ENCODE measurements at regions not wholly inside any gene's neighbourhood (a gene's known extent, or its start where the extent isn't known, plus 50 kb on each side); places are given as distances from the start of the nearest gene placed in this dataset.
A peak's percentile ranks its signal among the peaks of the same experiment; 100 is the strongest.

GRCh38 chr20:24317224-24317623, 152.2 kb upstream of the SYNDIG1 start:
- H3K9me3 Mint-ChIP-seq: no peaks in the 10 kb centered on the region
- no peaks in the 10 kb centered on the region for H3K27me3 Mint-ChIP-seq
- ChIA-PET POLR2A (no interaction called here), CTCF (no interaction called here)
- no peak overlapping the region for H3K4me3 Mint-ChIP-seq
- no peaks in the 10 kb centered on the region for H3K4me1 Mint-ChIP-seq (ENCODE audit: low read depth)
- no peak for DNase-seq
- H3K27ac Mint-ChIP-seq: no peak overlapping the region
- intact Hi-C loops (cut with micrococcal nuclease): no loop called here
- no peaks in the 10 kb centered on the region for H3K36me3 Mint-ChIP-seq

GRCh38 chr20:24316731-24317130, 152.7 kb upstream of the SYNDIG1 start:
- no peaks in the 10 kb centered on the region for H3K27me3 Mint-ChIP-seq
- ChIA-PET CTCF (no interaction called here), POLR2A (no interaction called here)
- no peak for DNase-seq
- H3K4me1 Mint-ChIP-seq (ENCODE audit: low read depth): no peaks in the 10 kb centered on the region
- no peak overlapping the region for H3K4me3 Mint-ChIP-seq
- no peaks in the 10 kb centered on the region for H3K36me3 Mint-ChIP-seq
- H3K9me3 Mint-ChIP-seq: no peaks in the 10 kb centered on the region
- H3K27ac Mint-ChIP-seq: no peak overlapping the region
- intact Hi-C loops (cut with micrococcal nuclease): no loop called here

GRCh38 chr20:24314053-24314452, 155.4 kb upstream of the SYNDIG1 start:
- H3K27me3 Mint-ChIP-seq: no peaks in the 10 kb centered on the region
- no peak overlapping the region for H3K4me3 Mint-ChIP-seq
- H3K9me3 Mint-ChIP-seq: no peaks in the 10 kb centered on the region
- no peaks in the 10 kb centered on the region for H3K36me3 Mint-ChIP-seq
- H3K4me1 Mint-ChIP-seq (ENCODE audit: low read depth): no peaks in the 10 kb centered on the region
- no peak for DNase-seq
- ChIA-PET CTCF (no interaction called here), POLR2A (no interaction called here)
- intact Hi-C loops (cut with micrococcal nuclease): no loop called here
- H3K27ac Mint-ChIP-seq: no peak overlapping the region

GRCh38 chr20:24309596-24309995, 159.8 kb upstream of the SYNDIG1 start:
- H3K4me1 Mint-ChIP-seq (ENCODE audit: low read depth): no peaks in the 10 kb centered on the region
- no peaks in the 10 kb centered on the region for H3K9me3 Mint-ChIP-seq
- ChIA-PET POLR2A (no interaction called here), CTCF (interaction anchor here (0.7 kb wide), 1 partner anchor 151 kb away, joined by 3 read pairs; no protein-coding TSS in a partner anchor)
- H3K4me3 Mint-ChIP-seq: no peak overlapping the region
- no peak for DNase-seq
- intact Hi-C loops (cut with micrococcal nuclease): no loop called here
- H3K27ac Mint-ChIP-seq: no peak overlapping the region
- no peaks in the 10 kb centered on the region for H3K36me3 Mint-ChIP-seq
- no peaks in the 10 kb centered on the region for H3K27me3 Mint-ChIP-seq

- DNase-seq: no peak
- peaks cover 8% of the 10 kb centered on the region for H3K27me3 Mint-ChIP-seq
- ChIA-PET CTCF (interaction anchor here (0.6 kb wide), 1 partner anchor 48 kb away, joined by 4 read pairs; no protein-coding TSS in a partner anchor), POLR2A (no interaction called here)
- H3K27ac Mint-ChIP-seq: no peak overlapping the region
- H3K4me3 Mint-ChIP-seq: no peak overlapping the region
- H3K36me3 Mint-ChIP-seq: no peaks in the 10 kb centered on the region
- H3K4me1 Mint-ChIP-seq (ENCODE audit: low read depth): no peaks in the 10 kb centered on the region
- intact Hi-C loops (cut with micrococcal nuclease): no loop called here
- no peaks in the 10 kb centered on the region for H3K9me3 Mint-ChIP-seq
These were observed 164.1 kb upstream of the SYNDIG1 start for GRCh38 chr20:24305371-24305770.

- Mint-ChIP-seq H3K27me3 (peaks cover 8% of the 10 kb centered on the region), H3K27ac (no peak overlapping the region), H3K4me1 (ENCODE audit: low read depth) (no peaks in the 10 kb centered on the region), H3K9me3 (no peaks in the 10 kb centered on the region), H3K36me3 (no peaks in the 10 kb centered on the region), H3K4me3 (no peak overlapping the region)
- no peak for DNase-seq
- ChIA-PET CTCF (no interaction called here), POLR2A (no interaction called here)
- intact Hi-C loops (cut with micrococcal nuclease): no loop called here
These were observed 165.1 kb upstream of the SYNDIG1 start for GRCh38 chr20:24304291-24304690.

- H3K4me3 Mint-ChIP-seq: no peak overlapping the region
- CTCF ChIA-PET: no interaction called here
These were observed 165.8 kb upstream of the SYNDIG1 start for GRCh38 chr20:24303393-24304170.

GRCh38 chr20:24297993-24298392, 171.4 kb upstream of the SYNDIG1 start:
- DNase-seq: no peak
- Mint-ChIP-seq H3K27ac (no peak overlapping the region), H3K4me3 (no peak overlapping the region), H3K4me1 (ENCODE audit: low read depth) (no peaks in the 10 kb centered on the region), H3K27me3 (peaks cover 10% of the 10 kb centered on the region), H3K9me3 (no peaks in the 10 kb centered on the region), H3K36me3 (no peaks in the 10 kb centered on the region)
- ChIA-PET CTCF (no interaction called here), POLR2A (no interaction called here)
- intact Hi-C loops (cut with micrococcal nuclease): no loop called here

More at GRCh38 chr20:24303393-24304170, 165.8 kb upstream of the SYNDIG1 start:
- Mint-ChIP-seq H3K27me3 (peaks cover 8% of the 10 kb centered on the region), H3K9me3 (no peaks in the 10 kb centered on the region), H3K36me3 (no peaks in the 10 kb centered on the region), H3K4me1 (ENCODE audit: low read depth) (no peaks in the 10 kb centered on the region), H3K27ac (no peak overlapping the region)
- POLR2A ChIA-PET: no interaction called here
- intact Hi-C loops (cut with micrococcal nuclease): no loop called here
- DNase-seq: no peak

GRCh38 chr20:24296477-24297261, 172.8 kb upstream of the SYNDIG1 start:
- no peaks in the 10 kb centered on the region for H3K4me1 Mint-ChIP-seq (ENCODE audit: low read depth)
- H3K27me3 Mint-ChIP-seq: peaks cover 4% of the 10 kb centered on the region
- no peak for DNase-seq
- CTCF ChIA-PET: no interaction called here
- POLR2A ChIA-PET: no interaction called here
- H3K9me3 Mint-ChIP-seq: no peaks in the 10 kb centered on the region
- no peak overlapping the region for H3K4me3 Mint-ChIP-seq
- intact Hi-C loops (cut with micrococcal nuclease): no loop called here
- H3K27ac Mint-ChIP-seq: no peak overlapping the region
- H3K36me3 Mint-ChIP-seq: no peaks in the 10 kb centered on the region

GRCh38 chr20:24291014-24291413, 178.4 kb upstream of the SYNDIG1 start:
- peaks cover 8% of the 10 kb centered on the region for H3K4me1 Mint-ChIP-seq (ENCODE audit: low read depth)
- ChIA-PET CTCF (no interaction called here), POLR2A (no interaction called here)
- H3K27ac Mint-ChIP-seq: no peak overlapping the region
- no peaks in the 10 kb centered on the region for H3K9me3 Mint-ChIP-seq
- no peaks in the 10 kb centered on the region for H3K36me3 Mint-ChIP-seq
- H3K27me3 Mint-ChIP-seq: no peaks in the 10 kb centered on the region
- intact Hi-C loops (cut with micrococcal nuclease): no loop called here
- no peak overlapping the region for H3K4me3 Mint-ChIP-seq
- no peak for DNase-seq

GRCh38 chr20:24289737-24290481, 179.5 kb upstream of the SYNDIG1 start:
- Mint-ChIP-seq H3K4me1 (ENCODE audit: low read depth) (peaks cover 8% of the 10 kb centered on the region), H3K36me3 (no peaks in the 10 kb centered on the region), H3K9me3 (no peaks in the 10 kb centered on the region), H3K4me3 (no peak overlapping the region), H3K27me3 (no peaks in the 10 kb centered on the region), H3K27ac (no peak overlapping the region)
- intact Hi-C loops (cut with micrococcal nuclease): no loop called here
- peak; percentile 36 for DNase-seq
- POLR2A ChIA-PET: no interaction called here
- CTCF ChIA-PET: no interaction called here

- Mint-ChIP-seq H3K36me3 (no peaks in the 10 kb centered on the region), H3K4me1 (ENCODE audit: low read depth) (no peaks in the 10 kb centered on the region), H3K9me3 (no peaks in the 10 kb centered on the region), H3K4me3 (no peak overlapping the region), H3K27ac (no peak overlapping the region), H3K27me3 (peaks cover 4% of the 10 kb centered on the region)
- POLR2A ChIA-PET: no interaction called here
- CTCF ChIA-PET: interaction anchor here (0.5 kb wide), 1 partner anchor 222 kb away, joined by 3 read pairs; no protein-coding TSS in a partner anchor
- DNase-seq: no peak
- intact Hi-C loops (cut with micrococcal nuclease): no loop called here
These were observed 186.2 kb upstream of the SYNDIG1 start for GRCh38 chr20:24283186-24283585.

Measured in activated CD4-positive, alpha-beta memory T cell treated with anti-CD3 and anti-CD28 coated beads for 36 hours (primary cell).